OCI-LY7 (cell line): ENCODE measurements at regions not wholly inside any gene's neighbourhood (a gene's known extent, or its start where the extent isn't known, plus 50 kb on each side); places are given as distances from the start of the nearest gene placed in this dataset.

Experiments used
- BruUV-seq: library from RNA; stranded (reverse); fragments of 400-500 nt; replicated peaks from 2 replicates; lab custom pipeline; 2021; lab: Mats Ljungman, UMichigan
- CTCF ChIA-PET: fragments of 300-600 bp; sonication (Branson Sonifier 250); formaldehyde crosslinking; loops from one replicate; lab custom pipeline; 2022; ENCODE audit warnings: antibody characterized with exemption; ENCODE audit not compliant: unreplicated experiment; lab: Charles Lee
- POLR2A ChIA-PET: fragments of 300-600 bp; sonication (Branson Sonifier 250); formaldehyde crosslinking; loops from one replicate; lab custom pipeline; 2022; ENCODE audit warnings: antibody characterized with exemption; lab: Charles Lee
- DNase-seq: peaks from one replicate; pipeline ENCODE4 v3.0.0-alpha.2; 2015; ENCODE audit warnings: low spot score
- H2AFZ ChIP-seq: fragments of 200-600 bp; sonication (generic), shearing (Covaris generic); 2 replicates; pipeline ENCODE4 v1.6.1; 2014; ENCODE audit warnings: mild to moderate bottlenecking, antibody characterized with exemption, low read length, moderate library complexity
- H3K27ac ChIP-seq: fragments of 200-600 bp; sonication (generic); 2 replicates; pipeline ENCODE4 v1.5.1; 2014; ENCODE audit warnings: mixed run types, low read depth, mild to moderate bottlenecking, moderate library complexity, low read length, inconsistent platforms; ENCODE audit not compliant: poor library complexity, severe bottlenecking
- H3K36me3 ChIP-seq: fragments of 200-600 bp; sonication (generic); 2 replicates; pipeline ENCODE4 v1.6.1; 2014; ENCODE audit warnings: mild to moderate bottlenecking, antibody characterized with exemption, low read length, moderate library complexity, mixed read lengths; ENCODE audit not compliant: insufficient read depth
- H3K4me1 ChIP-seq: fragments of 200-600 bp; sonication (generic); 2 replicates; pipeline ENCODE4 v1.5.1; 2014; ENCODE audit warnings: mild to moderate bottlenecking, low read length; ENCODE audit not compliant: insufficient read depth, poor library complexity, severe bottlenecking
- H3K4me2 ChIP-seq: fragments of 200-600 bp; sonication (generic); 2 replicates; pipeline ENCODE4 v1.6.1; 2014; ENCODE audit warnings: mild to moderate bottlenecking, low read length
- H3K4me3 ChIP-seq: fragments of 200-600 bp; sonication (generic); 2 replicates; pipeline ENCODE4 v1.5.1; 2014; ENCODE audit warnings: mild to moderate bottlenecking, low read depth, low read length; ENCODE audit not compliant: poor library complexity, severe bottlenecking
- H3K79me2 ChIP-seq: fragments of 200-600 bp; sonication (generic); 2 replicates; pipeline ENCODE4 v1.6.1; 2016; ENCODE audit warnings: low read depth, mild to moderate bottlenecking, low read length, moderate library complexity, mixed read lengths; ENCODE audit not compliant: insufficient read depth
- H3K9me2 ChIP-seq: fragments of 200-600 bp; sonication (generic); 2 replicates; pipeline ENCODE4 v1.6.1; 2016; ENCODE audit warnings: mild to moderate bottlenecking, low read length, mixed read lengths; ENCODE audit not compliant: insufficient read depth
- H3K9me3 ChIP-seq: fragments of 200-600 bp; sonication (generic); 2 replicates; pipeline ENCODE4 v1.6.1; 2014; ENCODE audit warnings: mild to moderate bottlenecking, mixed run types, low read length, mixed read lengths
- H4K20me1 ChIP-seq: fragments of 200-600 bp; sonication (generic); 2 replicates; pipeline ENCODE4 v1.6.1; 2014; ENCODE audit warnings: mild to moderate bottlenecking, antibody characterized with exemption, low read length, moderate library complexity, mixed read lengths; ENCODE audit not compliant: insufficient read depth
- EZH2phosphoT487 ChIP-seq: fragments of 200-600 bp; sonication (generic); IDR thresholded peaks from 2 replicates; pipeline ENCODE4 v1.6.1; 2018; ENCODE audit warnings: low read depth, borderline replicate concordance, mild to moderate bottlenecking, mixed run types, antibody characterized with exemption, low read length, moderate library complexity, mixed read lengths
- intact Hi-C: fragments of 100-400 bp; cut with micrococcal nuclease; formaldehyde crosslinking; loops from one replicate; pipeline ENCODE4 v1.10.0; 2022; ENCODE audit not compliant: unreplicated experiment
- TF ChIP-seq, protein P1 (sequence below): fragments of 200-600 bp; sonication (generic); conservative IDR thresholded peaks from 2 replicates; pipeline ENCODE4 v1.5.1; 2014; ENCODE audit warnings: mild to moderate bottlenecking, antibody characterized with exemption, low read length, moderate library complexity, mixed read lengths

GRCh38 chr16:80433623-80434022 is 107.2 kb upstream of the DYNLRB2 start:
- ChIA-PET CTCF (no interaction called here), POLR2A (no interaction called here)
- Histone ChIP-seq H3K4me1 (no peaks in the 10 kb centered on the region), H3K4me3 (no peak overlapping the region), H3K79me2 (no peaks in the 10 kb centered on the region), H3K9me3 (no peaks in the 10 kb centered on the region), H3K36me3 (no peaks in the 10 kb centered on the region), H3K27ac (no peak overlapping the region), H3K4me2 (no peak overlapping the region), H2AFZ (no peak overlapping the region), H3K9me2 (no peaks in the 10 kb centered on the region), H4K20me1 (no peaks in the 10 kb centered on the region)
- DNase-seq, result no peak
- intact Hi-C loops, result no loop called here
- BruUV-seq, result no TSS peak
- no peak for TF ChIP-seq EZH2phosphoT487
- TF ChIP-seq, protein P1, sequence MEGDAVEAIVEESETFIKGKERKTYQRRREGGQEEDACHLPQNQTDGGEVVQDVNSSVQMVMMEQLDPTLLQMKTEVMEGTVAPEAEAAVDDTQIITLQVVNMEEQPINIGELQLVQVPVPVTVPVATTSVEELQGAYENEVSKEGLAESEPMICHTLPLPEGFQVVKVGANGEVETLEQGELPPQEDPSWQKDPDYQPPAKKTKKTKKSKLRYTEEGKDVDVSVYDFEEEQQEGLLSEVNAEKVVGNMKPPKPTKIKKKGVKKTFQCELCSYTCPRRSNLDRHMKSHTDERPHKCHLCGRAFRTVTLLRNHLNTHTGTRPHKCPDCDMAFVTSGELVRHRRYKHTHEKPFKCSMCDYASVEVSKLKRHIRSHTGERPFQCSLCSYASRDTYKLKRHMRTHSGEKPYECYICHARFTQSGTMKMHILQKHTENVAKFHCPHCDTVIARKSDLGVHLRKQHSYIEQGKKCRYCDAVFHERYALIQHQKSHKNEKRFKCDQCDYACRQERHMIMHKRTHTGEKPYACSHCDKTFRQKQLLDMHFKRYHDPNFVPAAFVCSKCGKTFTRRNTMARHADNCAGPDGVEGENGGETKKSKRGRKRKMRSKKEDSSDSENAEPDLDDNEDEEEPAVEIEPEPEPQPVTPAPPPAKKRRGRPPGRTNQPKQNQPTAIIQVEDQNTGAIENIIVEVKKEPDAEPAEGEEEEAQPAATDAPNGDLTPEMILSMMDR, result no peak

GRCh38 chr16:80427795-80428194 is 113.0 kb upstream of the DYNLRB2 start:
- Histone ChIP-seq H3K4me3 (no peak overlapping the region), H3K4me2 (no peak overlapping the region), H4K20me1 (no peaks in the 10 kb centered on the region), H3K4me1 (no peaks in the 10 kb centered on the region), H3K9me2 (no peaks in the 10 kb centered on the region), H2AFZ (no peak overlapping the region), H3K79me2 (no peaks in the 10 kb centered on the region), H3K27ac (no peak overlapping the region), H3K9me3 (no peaks in the 10 kb centered on the region), H3K36me3 (no peaks in the 10 kb centered on the region)
- POLR2A ChIA-PET, result no interaction called here
- CTCF ChIA-PET, result no interaction called here
- TF ChIP-seq, protein P1, result no peak
- no peak for TF ChIP-seq EZH2phosphoT487
- intact Hi-C loops, result no loop called here
- DNase-seq, result no peak
- BruUV-seq, result no TSS peak

GRCh38 chr16:80418517-80419355 is 122.1 kb upstream of the DYNLRB2 start:
- CTCF ChIA-PET, result no interaction called here
- no peaks in the 10 kb centered on the region for H4K20me1 ChIP-seq
- TF ChIP-seq, protein P1, result no peak
- no peak for TF ChIP-seq EZH2phosphoT487
- BruUV-seq, result no TSS peak
- no peak for DNase-seq
- no peaks in the 10 kb centered on the region for H3K9me3 ChIP-seq
- H3K4me3 ChIP-seq, result no peak overlapping the region
- no peaks in the 10 kb centered on the region for H3K36me3 ChIP-seq
- H3K79me2 ChIP-seq, result no peaks in the 10 kb centered on the region
- no peaks in the 10 kb centered on the region for H3K4me1 ChIP-seq
- no peak overlapping the region for H3K4me2 ChIP-seq
- POLR2A ChIA-PET, result interaction anchor here (0.7 kb wide), 1 partner anchor 127 kb away, joined by 3 read pairs; no protein-coding TSS in a partner anchor
- no peak overlapping the region for H3K27ac ChIP-seq
- intact Hi-C loops, result no loop called here
- no peaks in the 10 kb centered on the region for H3K9me2 ChIP-seq
- H2AFZ ChIP-seq, result no peak overlapping the region
